ENCODE measurements at regions not wholly inside any gene's neighbourhood (a gene's known extent, or its start where the extent isn't known, plus 50 kb on each side); places are given as distances from the start of the nearest gene placed in this dataset.

- TF ChIP-seq MAX (IDR thresholded peaks at IDR 0.05) = no peak
- no peak for TF ChIP-seq TAF1 (IDR thresholded peaks at IDR 0.05; ENCODE audit: low read depth)
- TF ChIP-seq RAD21 (IDR thresholded peaks at IDR 0.05; ENCODE audit: low read depth) = no peak
- TF ChIP-seq CREB1 (IDR thresholded peaks at IDR 0.05; ENCODE audit: low read depth) = no peak
- TF ChIP-seq EP300 (IDR thresholded peaks at IDR 0.05; ENCODE audit: borderline replicate concordance) = no peak
- no peak for TF ChIP-seq TEAD4 (IDR thresholded peaks at IDR 0.05)
- TF ChIP-seq FOXM1 (IDR thresholded peaks at IDR 0.05; ENCODE audit: borderline replicate concordance, low read depth) = no peak
- no peak for TF ChIP-seq REST (IDR thresholded peaks at IDR 0.05; ENCODE audit: low read depth)
Observed at GRCh38 chr10:6766131-6766801, 186.2 kb upstream of the PRKCQ start.

Data from Ishikawa (cell line).